Thoracic aorta (tissue), 2 donors: ENCODE measurements at regions not wholly inside any gene's neighbourhood (a gene's known extent, or its start where the extent isn't known, plus 50 kb on each side); places are given as distances from the start of the nearest gene placed in this dataset.

Experiments
- ATAC-seq: fragments of 150-250 bp; one replicate; pipeline ENCODE4 v1.8.0; 2017; ENCODE audit warnings: low read depth; ENCODE audit not compliant: insufficient number of reproducible peaks, low FRiP score
- DNase-seq: peaks from one replicate; pipeline ENCODE4 v3.0.0-alpha.2; 2020; ENCODE audit warnings: low spot score
- H3K27ac ChIP-seq, 2 donors: fragments of 200-600 bp; sonication (generic); 1 replicate in 1 of 2; 2 replicates in 1 of 2; pipeline ENCODE4 v1.5.1; 2016; ENCODE audit warnings: mild to moderate bottlenecking in 2 of 2, moderate library complexity in 2 of 2
- H3K27me3 ChIP-seq: fragments of 200-600 bp; sonication (generic); replicated peaks from 2 replicates; pipeline ENCODE4 v1.6.0; 2016; ENCODE audit warnings: mild to moderate bottlenecking; ENCODE audit not compliant: insufficient read depth
- H3K36me3 ChIP-seq: fragments of 200-600 bp; sonication (generic); one replicate; pipeline ENCODE4 v1.5.1; 2016
- H3K4me1 ChIP-seq, 2 donors: fragments of 200-600 bp; sonication (generic); 1 replicate in 1 of 2; 2 replicates in 1 of 2; pipeline versions ENCODE4 v1.5.1 to v1.6.0; 2016; ENCODE audit warnings: low read depth in 2 of 2, mild to moderate bottlenecking in 1 of 2; ENCODE audit not compliant: control insufficient read depth in 1 of 2
- H3K4me3 ChIP-seq: fragments of 200-600 bp; sonication (generic); 2 replicates; pipeline ENCODE4 v1.5.1; 2016; ENCODE audit warnings: mild to moderate bottlenecking
- H3K9me3 ChIP-seq: fragments of 200-600 bp; sonication (generic); 2 replicates; pipeline ENCODE4 v1.5.1; 2016
- CTCF ChIP-seq: fragments of 200-600 bp; sonication (generic); IDR thresholded peaks from one replicate; pipeline ENCODE4 v1.5.1; 2019; ENCODE audit warnings: antibody characterized with exemption

GRCh38 chr20:12653642-12654041 lies 355.1 kb upstream of the SPTLC3 start:
- no peaks in the 10 kb centered on the region for H3K9me3 ChIP-seq
- DNase-seq (no peak), ATAC-seq (no peak)
- H3K27me3 ChIP-seq: no peaks in the 10 kb centered on the region
- no peak for TF ChIP-seq CTCF
- no peak overlapping the region for H3K27ac ChIP-seq
- no peaks in the 10 kb centered on the region for H3K4me1 ChIP-seq
- H3K36me3 ChIP-seq: no peaks in the 10 kb centered on the region
- H3K4me3 ChIP-seq: no peak overlapping the region

- Histone ChIP-seq H3K4me1 (no peaks in the 10 kb centered on the region), H3K27me3 (no peaks in the 10 kb centered on the region), H3K36me3 (no peaks in the 10 kb centered on the region), H3K9me3 (no peaks in the 10 kb centered on the region), H3K27ac (no peak overlapping the region), H3K4me3 (no peak overlapping the region)
- no peak for ATAC-seq
- DNase-seq: no peak
- TF ChIP-seq CTCF: no peak
Observed at GRCh38 chr20:12659942-12660341, 348.8 kb upstream of the SPTLC3 start.

- Histone ChIP-seq H3K9me3 (no peaks in the 10 kb centered on the region), H3K27me3 (no peaks in the 10 kb centered on the region), H3K36me3 (no peaks in the 10 kb centered on the region), H3K27ac (no peak overlapping the region), H3K4me3 (no peak overlapping the region), H3K4me1 (no peaks in the 10 kb centered on the region)
- no peak for ATAC-seq
- DNase-seq: peak; percentile 19
- peak; percentile 56 for TF ChIP-seq CTCF
Observed at GRCh38 chr20:12660918-12661317, 347.9 kb upstream of the SPTLC3 start.

- TF ChIP-seq CTCF: no peak
- ATAC-seq: no peak
- no peaks in the 10 kb centered on the region for H3K36me3 ChIP-seq
- DNase-seq: no peak
- no peaks in the 10 kb centered on the region for H3K9me3 ChIP-seq
- H3K27ac ChIP-seq: no peak overlapping the region
- H3K27me3 ChIP-seq: no peaks in the 10 kb centered on the region
- H3K4me1 ChIP-seq: no peaks in the 10 kb centered on the region
- H3K4me3 ChIP-seq: no peak overlapping the region
Observed at GRCh38 chr20:12670301-12670700, 338.5 kb upstream of the SPTLC3 start.

- H3K36me3 ChIP-seq: no peaks in the 10 kb centered on the region
- no peak for TF ChIP-seq CTCF
- H3K4me1 ChIP-seq: no peaks in the 10 kb centered on the region
- DNase-seq: no peak
- no peaks in the 10 kb centered on the region for H3K27me3 ChIP-seq
- H3K27ac ChIP-seq: no peak overlapping the region
- no peaks in the 10 kb centered on the region for H3K9me3 ChIP-seq
- ATAC-seq: no peak
- H3K4me3 ChIP-seq: no peak overlapping the region
Observed at GRCh38 chr20:12673352-12673751, 335.4 kb upstream of the SPTLC3 start.
